ENCODE measurements at regions not wholly inside any gene's neighbourhood (a gene's known extent, or its start where the extent isn't known, plus 50 kb on each side); places are given as distances from the start of the nearest gene placed in this dataset.

DNA sequence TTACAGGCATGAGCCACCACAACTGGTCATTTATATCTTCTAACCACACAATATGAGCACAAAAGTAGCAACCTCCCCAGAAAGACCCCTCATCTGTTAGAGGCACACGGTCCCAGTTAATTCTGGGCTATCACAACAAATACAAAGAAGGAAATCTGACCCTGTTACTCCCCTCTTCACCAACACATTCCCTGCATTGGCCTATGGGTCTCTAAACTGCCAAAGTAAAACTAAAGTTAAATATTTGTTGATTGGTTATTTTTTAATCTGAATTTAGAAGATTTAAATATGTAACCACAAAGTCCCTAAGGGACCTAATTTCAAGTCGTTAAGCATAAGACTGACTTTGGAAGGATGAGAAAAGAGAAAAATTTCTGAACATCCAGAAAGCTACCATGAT is 496.7 kb upstream of the NMUR2 start:
- no peak for DNase-seq

DNA sequence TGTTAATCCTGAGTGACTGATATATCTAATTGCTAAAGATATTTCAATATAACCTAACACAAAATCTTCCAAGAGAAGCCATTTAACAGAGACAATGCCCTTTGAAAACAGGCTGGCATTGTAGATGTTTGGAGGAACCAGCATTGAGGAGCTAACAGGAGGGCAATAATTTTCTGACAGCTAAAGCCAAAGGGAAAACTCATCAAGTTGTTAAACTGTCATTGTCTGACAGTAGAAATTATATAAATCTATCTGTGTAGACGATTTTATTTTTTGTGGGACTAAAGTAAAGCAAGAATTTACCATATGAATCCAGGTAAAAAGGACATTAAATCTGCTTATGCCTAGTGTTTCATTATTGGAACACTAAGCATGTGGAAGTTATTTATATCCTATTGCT is 500.2 kb upstream of the NMUR2 start:
- DNase-seq, result no peak

DNA sequence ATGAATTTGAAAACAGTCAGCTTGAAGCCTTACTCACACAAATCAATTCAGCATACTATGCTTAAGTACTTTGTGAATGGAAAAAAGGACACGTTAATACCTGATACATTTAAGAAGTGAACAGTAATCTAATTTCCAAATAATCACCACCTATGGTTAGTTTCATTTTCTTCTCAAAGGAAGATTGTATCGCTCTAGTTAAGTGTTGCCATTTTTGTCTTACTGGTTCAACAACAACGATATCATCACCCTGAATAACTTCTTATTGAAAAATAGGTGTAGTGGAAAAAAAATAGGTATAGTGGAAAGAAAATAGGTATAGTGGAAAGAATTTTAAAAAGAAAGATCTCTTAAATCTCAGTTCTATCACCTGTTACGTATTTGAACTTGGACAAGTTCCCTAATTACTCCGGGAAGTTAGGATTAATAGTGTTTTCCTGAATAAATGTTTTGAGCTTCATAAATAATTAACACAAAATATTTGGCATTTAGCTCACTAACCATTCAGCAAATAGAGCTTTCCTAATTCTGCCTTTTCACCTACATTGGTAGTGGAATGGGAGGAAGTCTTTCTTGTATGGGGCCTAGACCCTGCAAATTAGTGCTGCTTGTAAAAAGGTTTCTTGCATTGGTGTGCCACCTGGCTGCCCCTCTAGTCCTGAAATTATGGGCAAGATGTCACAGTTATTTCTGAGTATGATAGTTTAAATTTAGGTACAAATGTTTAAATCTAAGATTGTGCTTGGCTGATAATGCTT is 502.6 kb upstream of the NMUR2 start:
- no peak for DNase-seq

GRCh38 chr5:152912924-152913323 is 507.8 kb upstream of the NMUR2 start:
- no peak for DNase-seq

GRCh38 chr5:152932621-152933020 is 527.5 kb upstream of the NMUR2 start:
- DNase-seq, result no peak

DNA sequence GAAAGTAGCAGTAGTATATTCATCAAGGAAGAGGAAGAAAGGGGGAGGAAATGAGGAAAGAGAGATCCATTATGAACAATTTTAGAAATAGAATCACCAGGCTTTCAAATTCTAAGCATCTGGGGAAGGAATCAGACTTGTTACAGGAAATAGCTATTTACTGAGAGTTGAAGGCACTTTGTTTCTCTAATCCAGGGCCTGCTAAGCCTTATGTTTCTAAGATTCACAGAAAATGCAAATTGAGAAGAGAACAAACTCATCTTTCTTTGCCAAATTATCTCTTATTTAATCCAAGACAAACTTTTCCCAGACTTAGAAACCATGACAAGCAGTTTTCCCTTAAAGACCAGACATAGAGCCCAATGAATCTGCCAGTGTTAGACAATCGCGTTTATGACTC is 528.0 kb upstream of the NMUR2 start:
- DNase-seq, result no peak

GRCh38 chr5:152938630-152939029 is 533.6 kb upstream of the NMUR2 start:
- no peak for DNase-seq

- no peak for DNase-seq
Measured at GRCh38 chr5:152942633-152943336, 537.7 kb upstream of the NMUR2 start.

DNA sequence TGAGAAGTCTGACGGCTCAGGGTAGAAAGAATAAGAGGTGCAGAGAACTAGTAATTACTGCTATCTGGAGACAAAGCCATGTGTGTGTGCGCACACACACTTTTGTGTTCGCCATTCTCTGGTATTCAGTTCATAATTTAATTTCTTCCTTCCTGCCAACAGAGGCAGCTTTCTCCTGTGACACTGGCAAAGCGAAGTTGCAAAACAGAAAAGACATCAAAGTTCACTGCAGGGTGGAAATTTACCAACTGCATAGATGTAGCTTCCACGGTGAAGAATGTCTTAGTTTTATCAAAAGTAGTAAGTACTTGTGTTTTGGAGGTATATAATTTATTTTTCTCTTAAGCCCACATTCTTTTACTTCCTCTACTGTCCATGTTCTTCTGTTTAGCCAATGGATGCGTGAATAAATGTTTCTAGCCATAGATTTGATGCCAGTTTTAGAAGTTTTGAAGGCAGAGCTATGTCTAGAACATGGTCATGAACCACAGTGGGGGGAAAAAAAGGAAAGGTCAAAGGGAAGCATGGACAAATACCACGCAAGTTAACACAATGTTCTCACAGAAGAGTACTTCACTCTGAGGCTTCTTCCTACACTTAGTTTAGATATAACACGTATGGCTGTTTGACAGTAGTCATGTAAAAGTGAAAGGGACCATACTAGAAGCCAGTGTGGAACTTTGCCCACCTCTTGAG is 536.5 kb upstream of the GRIA1 start:
- peak; percentile 2 for DNase-seq

DNA sequence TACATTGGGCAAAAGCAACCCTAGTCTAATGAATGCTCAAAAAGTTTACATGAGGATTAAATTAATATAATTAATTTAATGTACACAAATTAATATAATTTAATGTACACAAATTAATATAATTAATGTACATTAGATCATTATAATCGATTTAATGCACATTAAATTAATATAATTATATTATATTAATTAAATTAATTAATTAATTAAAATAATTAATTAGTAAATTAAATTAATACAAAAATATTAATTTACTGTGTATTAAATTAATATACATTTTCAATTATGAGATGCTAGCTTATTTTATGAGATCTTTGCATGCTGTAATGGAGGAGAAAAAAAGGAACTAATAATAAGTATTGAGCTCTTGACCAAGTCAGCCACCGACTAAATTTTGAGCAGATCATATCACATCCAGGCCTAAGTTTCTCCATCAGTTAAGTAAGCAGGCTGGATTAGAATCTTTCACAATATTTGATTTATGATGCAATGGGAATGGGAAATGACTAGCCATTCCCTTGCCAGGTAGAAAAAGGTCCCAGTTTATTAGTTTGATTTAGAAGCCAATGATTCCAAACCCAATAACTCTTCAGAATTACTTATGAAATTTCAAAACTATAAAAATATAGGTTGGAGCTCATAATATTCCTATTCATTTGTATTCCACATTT is 533.4 kb upstream of the GRIA1 start:
- no peak for DNase-seq

DNA sequence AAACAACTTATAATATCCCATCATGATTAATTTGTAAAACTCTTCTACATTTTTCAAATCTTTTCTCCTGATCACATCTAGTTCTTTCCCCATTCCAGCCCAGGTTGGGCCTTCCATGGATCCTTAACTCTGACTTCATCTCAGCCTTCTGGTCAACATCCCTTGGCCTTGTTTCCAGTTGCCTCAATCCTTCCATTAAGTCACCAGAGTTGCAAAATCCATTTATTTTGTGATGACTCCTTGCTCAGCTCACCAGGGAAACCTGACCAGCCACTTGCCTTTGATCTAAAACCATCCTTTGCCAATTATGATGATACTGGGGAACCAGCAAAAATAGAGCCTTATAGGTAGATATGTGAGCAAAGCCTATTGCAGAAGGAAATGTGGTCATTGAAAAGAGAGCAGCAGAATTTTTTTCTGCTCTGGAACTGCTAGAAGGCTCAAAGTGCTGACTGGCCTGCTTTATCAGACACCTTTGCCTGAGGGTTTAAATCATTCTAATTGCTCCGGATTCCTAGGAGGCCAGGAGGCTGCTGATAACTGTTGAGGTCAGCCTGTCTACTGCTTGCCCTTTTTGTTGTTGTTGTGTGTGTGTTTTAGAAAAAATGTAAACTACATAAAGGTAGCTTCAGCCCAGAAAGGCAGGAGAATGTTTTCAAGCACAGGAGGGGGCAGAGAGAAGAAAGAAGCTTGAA is 512.2 kb upstream of the GRIA1 start:
- DNase-seq, result peak; percentile 1

GRCh38 chr5:152987131-152987530 is 503.3 kb upstream of the GRIA1 start:
- peak; percentile 12 for DNase-seq

GRCh38 chr5:152990217-152990616 is 500.3 kb upstream of the GRIA1 start:
- no peak for DNase-seq

DNA sequence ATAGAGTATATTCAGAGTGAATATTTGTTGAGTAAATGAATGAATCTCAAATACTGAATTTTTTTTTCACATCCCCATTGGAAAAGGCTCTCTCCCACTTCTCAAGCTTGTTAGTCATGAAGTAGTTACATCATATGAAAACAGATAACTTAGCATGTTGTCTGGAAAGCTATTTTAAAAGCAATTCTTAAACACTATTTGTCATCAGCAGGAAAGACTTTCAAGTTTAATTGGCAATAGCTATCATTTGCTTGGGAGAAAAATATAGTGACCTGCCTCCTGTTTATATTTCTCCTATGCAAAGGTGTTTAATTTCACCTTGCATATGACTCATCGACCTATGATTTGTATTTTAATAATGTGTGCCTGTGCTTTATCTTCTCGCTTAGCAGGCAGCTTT is 499.8 kb upstream of the GRIA1 start:
- DNase-seq, result no peak

GRCh38 chr5:152994033-152994680 is 496.3 kb upstream of the GRIA1 start:
- DNase-seq, result no peak

DNA sequence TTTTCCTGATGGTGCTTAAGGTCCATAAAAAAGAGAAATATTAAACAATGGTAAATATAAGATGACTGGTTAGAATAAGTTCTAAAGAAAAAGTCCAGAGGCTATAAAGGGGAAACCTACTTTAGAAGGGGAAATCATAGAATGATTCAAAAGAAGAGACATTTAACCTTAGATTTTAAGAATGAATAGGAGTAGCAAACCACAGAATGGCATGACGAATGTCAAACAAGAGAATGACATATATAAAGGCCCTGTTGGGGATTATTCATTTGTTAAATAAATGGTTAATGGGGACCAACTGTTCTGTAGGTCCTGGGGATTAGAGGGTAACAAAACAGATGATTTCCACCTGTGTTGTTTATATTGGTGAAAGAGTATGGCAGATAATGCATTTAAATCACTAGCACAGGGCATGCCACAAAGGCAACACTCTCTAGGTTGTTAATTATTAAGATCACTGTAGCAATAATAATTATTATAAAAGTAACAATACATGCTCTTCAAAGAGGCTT is 495.2 kb upstream of the GRIA1 start:
- DNase-seq, result no peak

- DNase-seq, result no peak
Measured at GRCh38 chr5:153005711-153006110, 484.8 kb upstream of the GRIA1 start.

GRCh38 chr5:153006681-153007080 is 483.8 kb upstream of the GRIA1 start:
- DNase-seq, result no peak

GRCh38 chr5:153014194-153014593 is 476.3 kb upstream of the GRIA1 start:
- DNase-seq, result no peak

DNA sequence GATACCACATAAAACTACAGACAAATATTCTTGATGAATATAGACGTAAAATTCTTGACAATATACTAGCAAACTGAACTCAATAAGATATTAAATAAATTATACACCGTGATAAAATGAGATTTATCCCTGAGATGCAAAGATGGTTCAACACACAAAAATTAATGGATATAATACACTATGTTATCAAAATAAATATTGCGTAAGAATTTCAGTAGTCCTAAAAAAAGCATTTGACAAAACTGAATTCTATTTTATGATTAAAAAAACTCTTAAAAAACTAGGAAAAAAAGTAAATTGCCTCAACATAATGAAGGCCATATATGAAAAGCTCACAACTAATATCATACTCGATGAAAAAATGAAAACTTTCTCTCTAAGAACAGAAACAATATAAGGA is 472.3 kb upstream of the GRIA1 start:
- DNase-seq, result no peak

DNA sequence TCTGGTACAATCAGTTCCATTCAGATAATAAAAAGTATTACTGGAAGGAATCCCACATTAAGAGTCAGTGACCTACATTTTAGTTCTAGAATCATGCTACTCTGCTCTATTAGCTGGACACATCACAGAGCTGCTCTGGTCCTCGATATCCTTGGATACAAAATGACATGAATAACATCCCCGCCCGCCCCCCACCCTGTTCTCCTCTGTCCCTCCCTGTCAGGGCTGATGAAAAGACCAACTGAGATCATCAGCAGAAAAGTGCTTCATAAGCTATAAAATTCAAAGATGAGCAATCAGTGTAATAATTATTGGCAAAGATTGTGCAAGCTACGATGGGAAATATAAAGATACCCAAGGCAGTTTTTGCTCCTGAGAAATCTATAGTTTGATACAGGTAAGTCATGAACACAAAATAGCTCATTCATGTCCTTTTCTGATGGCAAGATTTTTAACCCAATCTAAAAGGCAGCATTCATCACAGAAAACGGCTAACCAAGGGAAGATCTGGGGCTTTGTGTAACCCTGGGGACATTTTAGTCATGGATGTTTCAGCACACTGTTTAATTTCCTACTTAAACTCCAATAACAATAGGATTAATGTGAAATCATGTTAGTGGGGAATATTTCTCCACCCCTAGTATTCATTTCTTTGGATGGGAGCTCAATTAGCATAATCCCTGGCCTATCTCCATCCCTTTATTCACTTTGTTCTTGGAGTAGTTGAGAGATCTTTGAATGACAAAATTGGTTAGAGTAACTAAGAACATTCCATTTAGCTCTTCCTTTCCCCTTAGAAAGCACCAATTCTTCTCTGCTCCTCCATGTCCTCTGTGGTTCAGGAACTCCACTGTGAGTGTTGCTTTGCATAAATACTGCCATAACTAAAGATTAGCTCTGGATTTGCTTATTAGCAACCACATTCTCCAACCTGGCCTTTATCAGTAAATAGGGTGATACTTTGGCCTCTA is 459.4 kb upstream of the GRIA1 start:
- no peak for DNase-seq
